ENCODE measurements at regions not wholly inside any gene's neighbourhood (a gene's known extent, or its start where the extent isn't known, plus 50 kb on each side); places are given as distances from the start of the nearest gene placed in this dataset.

DNA sequence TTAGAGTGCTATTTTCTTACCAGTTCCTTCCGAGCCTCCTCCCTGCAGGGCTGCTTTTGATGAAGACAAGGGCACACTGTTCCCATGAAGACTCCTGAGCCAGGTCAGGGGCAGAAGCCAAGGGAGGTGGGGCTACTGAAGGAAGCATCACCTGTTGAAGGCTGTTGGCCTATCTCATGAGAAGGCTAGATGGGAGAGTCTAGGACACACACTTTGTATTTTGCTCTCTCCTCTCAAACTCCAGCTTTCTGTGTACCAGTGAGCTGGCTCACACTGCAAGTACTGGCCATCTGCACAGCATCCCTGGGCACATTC lies 683.2 kb upstream of the ID4 start:
- TF ChIP-seq EGR1 (IDR thresholded peaks at IDR 0.05) (no peak), EP300 (IDR thresholded peaks at IDR 0.05; ENCODE audit: borderline replicate concordance) (no peak), YY1 (IDR thresholded peaks at IDR 0.05; ENCODE audit: low read depth) (no peak), RAD21 (IDR thresholded peaks at IDR 0.05; ENCODE audit: low read depth) (no peak), ZBTB7A (IDR thresholded peaks at IDR 0.05; ENCODE audit: low read depth) (no peak), TAF1 (IDR thresholded peaks at IDR 0.05; ENCODE audit: low read depth) (no peak), FOXM1 (IDR thresholded peaks at IDR 0.05; ENCODE audit: borderline replicate concordance, low read depth) (no peak), CEBPB (IDR thresholded peaks at IDR 0.05) (no peak)
- TF ChIP-seq, protein P1, sequence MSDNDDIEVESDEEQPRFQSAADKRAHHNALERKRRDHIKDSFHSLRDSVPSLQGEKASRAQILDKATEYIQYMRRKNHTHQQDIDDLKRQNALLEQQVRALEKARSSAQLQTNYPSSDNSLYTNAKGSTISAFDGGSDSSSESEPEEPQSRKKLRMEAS (IDR thresholded peaks at IDR 0.05): no peak
- TF ChIP-seq, protein P2, sequence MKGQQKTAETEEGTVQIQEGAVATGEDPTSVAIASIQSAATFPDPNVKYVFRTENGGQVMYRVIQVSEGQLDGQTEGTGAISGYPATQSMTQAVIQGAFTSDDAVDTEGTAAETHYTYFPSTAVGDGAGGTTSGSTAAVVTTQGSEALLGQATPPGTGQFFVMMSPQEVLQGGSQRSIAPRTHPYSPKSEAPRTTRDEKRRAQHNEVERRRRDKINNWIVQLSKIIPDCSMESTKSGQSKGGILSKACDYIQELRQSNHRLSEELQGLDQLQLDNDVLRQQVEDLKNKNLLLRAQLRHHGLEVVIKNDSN (IDR thresholded peaks at IDR 0.05): no peak
- TF ChIP-seq, protein P3, sequence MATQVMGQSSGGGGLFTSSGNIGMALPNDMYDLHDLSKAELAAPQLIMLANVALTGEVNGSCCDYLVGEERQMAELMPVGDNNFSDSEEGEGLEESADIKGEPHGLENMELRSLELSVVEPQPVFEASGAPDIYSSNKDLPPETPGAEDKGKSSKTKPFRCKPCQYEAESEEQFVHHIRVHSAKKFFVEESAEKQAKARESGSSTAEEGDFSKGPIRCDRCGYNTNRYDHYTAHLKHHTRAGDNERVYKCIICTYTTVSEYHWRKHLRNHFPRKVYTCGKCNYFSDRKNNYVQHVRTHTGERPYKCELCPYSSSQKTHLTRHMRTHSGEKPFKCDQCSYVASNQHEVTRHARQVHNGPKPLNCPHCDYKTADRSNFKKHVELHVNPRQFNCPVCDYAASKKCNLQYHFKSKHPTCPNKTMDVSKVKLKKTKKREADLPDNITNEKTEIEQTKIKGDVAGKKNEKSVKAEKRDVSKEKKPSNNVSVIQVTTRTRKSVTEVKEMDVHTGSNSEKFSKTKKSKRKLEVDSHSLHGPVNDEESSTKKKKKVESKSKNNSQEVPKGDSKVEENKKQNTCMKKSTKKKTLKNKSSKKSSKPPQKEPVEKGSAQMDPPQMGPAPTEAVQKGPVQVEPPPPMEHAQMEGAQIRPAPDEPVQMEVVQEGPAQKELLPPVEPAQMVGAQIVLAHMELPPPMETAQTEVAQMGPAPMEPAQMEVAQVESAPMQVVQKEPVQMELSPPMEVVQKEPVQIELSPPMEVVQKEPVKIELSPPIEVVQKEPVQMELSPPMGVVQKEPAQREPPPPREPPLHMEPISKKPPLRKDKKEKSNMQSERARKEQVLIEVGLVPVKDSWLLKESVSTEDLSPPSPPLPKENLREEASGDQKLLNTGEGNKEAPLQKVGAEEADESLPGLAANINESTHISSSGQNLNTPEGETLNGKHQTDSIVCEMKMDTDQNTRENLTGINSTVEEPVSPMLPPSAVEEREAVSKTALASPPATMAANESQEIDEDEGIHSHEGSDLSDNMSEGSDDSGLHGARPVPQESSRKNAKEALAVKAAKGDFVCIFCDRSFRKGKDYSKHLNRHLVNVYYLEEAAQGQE (IDR thresholded peaks at IDR 0.05; ENCODE audit: low read depth): no peak

DNA sequence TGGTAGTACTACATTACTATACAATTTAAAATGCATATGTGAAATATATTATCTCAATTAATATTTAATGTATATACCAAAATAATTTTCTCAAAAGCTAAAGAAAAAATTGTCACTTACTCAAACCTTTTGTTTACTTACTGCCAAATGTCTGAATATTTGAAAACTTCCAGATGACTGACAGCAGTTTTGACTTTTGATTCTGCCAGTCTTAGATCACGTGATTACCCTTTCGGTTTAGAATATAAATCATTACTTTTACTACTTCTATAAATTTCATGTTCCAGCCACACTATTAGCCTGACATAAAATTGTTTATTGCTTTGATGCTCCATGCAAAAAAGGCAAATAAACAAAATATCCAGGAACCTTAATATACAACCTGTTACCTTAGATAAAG lies 680.7 kb upstream of the ID4 start:
- no peak for TF ChIP-seq YY1 (IDR thresholded peaks at IDR 0.05; ENCODE audit: low read depth)
- no peak for TF ChIP-seq CREB1 (IDR thresholded peaks at IDR 0.05; ENCODE audit: low read depth)
- TF ChIP-seq, protein P1 (IDR thresholded peaks at IDR 0.05): no peak
- TF ChIP-seq TAF1 (IDR thresholded peaks at IDR 0.05; ENCODE audit: low read depth): no peak
- TF ChIP-seq, protein P3 (IDR thresholded peaks at IDR 0.05; ENCODE audit: low read depth): no peak
- no peak for TF ChIP-seq EGR1 (IDR thresholded peaks at IDR 0.05)

GRCh38 chr6:19157486-19157885 lies 679.7 kb upstream of the ID4 start:
- TF ChIP-seq ZBTB7A (IDR thresholded peaks at IDR 0.05; ENCODE audit: low read depth) (no peak), YY1 (IDR thresholded peaks at IDR 0.05; ENCODE audit: low read depth) (no peak), TCF12 (IDR thresholded peaks at IDR 0.05; ENCODE audit: low read depth) (no peak), FOXM1 (IDR thresholded peaks at IDR 0.05; ENCODE audit: borderline replicate concordance, low read depth) (no peak), TAF1 (IDR thresholded peaks at IDR 0.05; ENCODE audit: low read depth) (no peak), TEAD4 (IDR thresholded peaks at IDR 0.05) (no peak), NFIC (IDR thresholded peaks at IDR 0.05) (no peak)
- TF ChIP-seq, protein P2 (IDR thresholded peaks at IDR 0.05): no peak

- TF ChIP-seq, protein P3 (IDR thresholded peaks at IDR 0.05; ENCODE audit: low read depth): no peak
- TF ChIP-seq FOXM1 (IDR thresholded peaks at IDR 0.05; ENCODE audit: borderline replicate concordance, low read depth): no peak
- TF ChIP-seq EP300 (IDR thresholded peaks at IDR 0.05; ENCODE audit: borderline replicate concordance): no peak
- TF ChIP-seq ZBTB7A (IDR thresholded peaks at IDR 0.05; ENCODE audit: low read depth): no peak
- TF ChIP-seq RAD21 (IDR thresholded peaks at IDR 0.05; ENCODE audit: low read depth): no peak
- TF ChIP-seq, protein P1 (IDR thresholded peaks at IDR 0.05): no peak
- no peak for TF ChIP-seq EGR1 (IDR thresholded peaks at IDR 0.05)
- TF ChIP-seq CEBPB (IDR thresholded peaks at IDR 0.05): no peak
- no peak for TF ChIP-seq TCF12 (IDR thresholded peaks at IDR 0.05; ENCODE audit: low read depth)
- TF ChIP-seq CREB1 (IDR thresholded peaks at IDR 0.05; ENCODE audit: low read depth): no peak
- TF ChIP-seq YY1 (IDR thresholded peaks at IDR 0.05; ENCODE audit: low read depth): no peak
- TF ChIP-seq TAF1 (IDR thresholded peaks at IDR 0.05; ENCODE audit: low read depth): no peak
- TF ChIP-seq NFIC (IDR thresholded peaks at IDR 0.05): no peak
Observed at GRCh38 chr6:19158586-19158985, 678.6 kb upstream of the ID4 start.

DNA sequence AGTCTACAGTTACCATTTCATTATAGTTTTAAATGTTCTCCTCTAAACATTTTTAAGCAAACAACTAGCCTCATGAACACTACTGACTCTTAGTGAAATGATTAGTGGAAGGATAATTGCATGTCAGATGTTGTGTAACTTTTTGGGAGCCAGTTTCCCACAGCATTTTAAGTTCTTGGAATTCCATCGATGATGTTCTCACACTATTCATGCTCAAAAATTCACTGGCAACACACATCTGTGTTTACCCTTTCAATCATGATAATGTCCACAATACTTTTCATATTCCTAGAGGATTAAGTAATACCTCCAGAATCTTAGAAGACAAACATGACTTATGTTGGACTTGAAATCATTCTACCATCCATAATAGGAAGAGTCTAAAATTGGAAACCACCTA lies 678.1 kb upstream of the ID4 start:
- TF ChIP-seq, protein P1 (IDR thresholded peaks at IDR 0.05): no peak
- TF ChIP-seq EP300 (IDR thresholded peaks at IDR 0.05; ENCODE audit: borderline replicate concordance) (no peak), NFIC (IDR thresholded peaks at IDR 0.05) (no peak), CEBPB (IDR thresholded peaks at IDR 0.05) (no peak)
- TF ChIP-seq, protein P3 (IDR thresholded peaks at IDR 0.05; ENCODE audit: low read depth): no peak
